ENCODE measurements at regions not wholly inside any gene's neighbourhood (a gene's known extent, or its start where the extent isn't known, plus 50 kb on each side); places are given as distances from the start of the nearest gene placed in this dataset.

- TF ChIP-seq EZH2 (IDR thresholded peaks at IDR 0.05; ENCODE audit: low read length, unreplicated experiment), result no peak
- TF ChIP-seq, protein P1, sequence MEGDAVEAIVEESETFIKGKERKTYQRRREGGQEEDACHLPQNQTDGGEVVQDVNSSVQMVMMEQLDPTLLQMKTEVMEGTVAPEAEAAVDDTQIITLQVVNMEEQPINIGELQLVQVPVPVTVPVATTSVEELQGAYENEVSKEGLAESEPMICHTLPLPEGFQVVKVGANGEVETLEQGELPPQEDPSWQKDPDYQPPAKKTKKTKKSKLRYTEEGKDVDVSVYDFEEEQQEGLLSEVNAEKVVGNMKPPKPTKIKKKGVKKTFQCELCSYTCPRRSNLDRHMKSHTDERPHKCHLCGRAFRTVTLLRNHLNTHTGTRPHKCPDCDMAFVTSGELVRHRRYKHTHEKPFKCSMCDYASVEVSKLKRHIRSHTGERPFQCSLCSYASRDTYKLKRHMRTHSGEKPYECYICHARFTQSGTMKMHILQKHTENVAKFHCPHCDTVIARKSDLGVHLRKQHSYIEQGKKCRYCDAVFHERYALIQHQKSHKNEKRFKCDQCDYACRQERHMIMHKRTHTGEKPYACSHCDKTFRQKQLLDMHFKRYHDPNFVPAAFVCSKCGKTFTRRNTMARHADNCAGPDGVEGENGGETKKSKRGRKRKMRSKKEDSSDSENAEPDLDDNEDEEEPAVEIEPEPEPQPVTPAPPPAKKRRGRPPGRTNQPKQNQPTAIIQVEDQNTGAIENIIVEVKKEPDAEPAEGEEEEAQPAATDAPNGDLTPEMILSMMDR (conservative IDR thresholded peaks at IDR 0.05; ENCODE audit: low read depth, low read length), result no peak
- TF ChIP-seq EZH2phosphoT487 (IDR thresholded peaks at IDR 0.05; ENCODE audit: borderline replicate concordance, low read length), result no peak
- no peak for DNase-seq
- intact Hi-C loops (cut with micrococcal nuclease), result no loop called here
- no peaks in the 10 kb centered on the region for H4K20me1 ChIP-seq (ENCODE audit: low read length)
- H3K9me3 ChIP-seq (ENCODE audit: low read length), result no peaks in the 10 kb centered on the region
- H3K36me3 ChIP-seq (ENCODE audit: low read depth, low read length), result no peaks in the 10 kb centered on the region
- H3K27me3 ChIP-seq (ENCODE audit: low read length), result no peaks in the 10 kb centered on the region
- CTCF ChIA-PET, result no interaction called here
- no peaks in the 10 kb centered on the region for H3K79me2 ChIP-seq (ENCODE audit: low read length)
- H2AFZ ChIP-seq (ENCODE audit: low read length), result no peak overlapping the region
- no peaks in the 10 kb centered on the region for H3F3A ChIP-seq (ENCODE audit: low read length, unreplicated experiment)
- H3K4me3 ChIP-seq (ENCODE audit: low read length), result no peak overlapping the region
- H3K9ac ChIP-seq (ENCODE audit: low read length), result no peak overlapping the region
- no peaks in the 10 kb centered on the region for H3K4me1 ChIP-seq (ENCODE audit: insufficient read depth, low read length)
- no peaks in the 10 kb centered on the region for H3K9me2 ChIP-seq (replicated peaks; ENCODE audit: low read length)
- BruUV-seq (replicated peaks), result no TSS peak
- ATAC-seq, result no peak
- no peak overlapping the region for H3K4me2 ChIP-seq (ENCODE audit: low read length)
- POLR2A ChIA-PET (ENCODE audit: unreplicated experiment), result no interaction called here
- no peak overlapping the region for H3K27ac ChIP-seq (ENCODE audit: low read length)
Observed at GRCh38 chr18:64956465-64956864, 794.3 kb upstream of the CDH7 start.

- Histone ChIP-seq H3K4me2 (ENCODE audit: low read length) (no peak overlapping the region), H3F3A (ENCODE audit: low read length, unreplicated experiment) (no peaks in the 10 kb centered on the region), H3K27ac (ENCODE audit: low read length) (no peak overlapping the region), H2AFZ (ENCODE audit: low read length) (no peak overlapping the region), H3K36me3 (ENCODE audit: low read depth, low read length) (no peaks in the 10 kb centered on the region), H3K27me3 (ENCODE audit: low read length) (no peaks in the 10 kb centered on the region), H3K4me1 (ENCODE audit: insufficient read depth, low read length) (no peaks in the 10 kb centered on the region), H3K79me2 (ENCODE audit: low read length) (no peaks in the 10 kb centered on the region), H3K9me3 (ENCODE audit: low read length) (no peaks in the 10 kb centered on the region), H3K4me3 (ENCODE audit: low read length) (no peak overlapping the region), H3K9ac (ENCODE audit: low read length) (no peak overlapping the region), H3K9me2 (replicated peaks; ENCODE audit: low read length) (no peaks in the 10 kb centered on the region), H4K20me1 (ENCODE audit: low read length) (no peaks in the 10 kb centered on the region)
- ChIA-PET POLR2A (ENCODE audit: unreplicated experiment) (interaction anchor here (0.7 kb wide), 1 partner anchor 461 kb away, joined by 7 read pairs; no protein-coding TSS in a partner anchor), CTCF (no interaction called here)
- intact Hi-C loops (cut with micrococcal nuclease), result no loop called here
- no peak for TF ChIP-seq EZH2phosphoT487 (IDR thresholded peaks at IDR 0.05; ENCODE audit: borderline replicate concordance, low read length)
- no peak for TF ChIP-seq EZH2 (IDR thresholded peaks at IDR 0.05; ENCODE audit: low read length, unreplicated experiment)
- TF ChIP-seq, protein P1 (conservative IDR thresholded peaks at IDR 0.05; ENCODE audit: low read depth, low read length), result no peak
- BruUV-seq (replicated peaks), result no TSS peak
- ATAC-seq (no peak), DNase-seq (no peak)
Observed at GRCh38 chr18:64949885-64950284, 800.9 kb upstream of the CDH7 start.

DNA sequence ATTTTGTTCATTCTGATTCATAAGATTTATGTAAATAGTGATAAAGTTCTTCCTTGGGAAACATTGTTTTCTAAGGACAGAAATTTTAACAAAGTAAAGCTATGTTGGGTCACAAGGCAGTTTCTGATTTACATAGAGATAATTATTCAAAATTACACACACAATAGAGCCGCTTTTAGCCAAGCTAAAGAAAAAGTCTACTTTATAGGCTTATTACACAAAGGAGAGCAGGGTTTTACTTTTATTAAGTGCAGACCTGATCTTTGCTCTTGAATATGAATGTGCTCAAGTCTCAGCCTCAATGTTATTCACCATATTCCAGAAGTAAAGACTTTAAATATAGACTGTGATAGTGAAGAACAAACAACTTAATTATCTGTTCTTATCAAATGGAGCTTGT lies 787.8 kb upstream of the LINC00305 start:
- TF ChIP-seq, protein P1 (conservative IDR thresholded peaks at IDR 0.05; ENCODE audit: low read depth, low read length), result no peak
- no peak for TF ChIP-seq EZH2 (IDR thresholded peaks at IDR 0.05; ENCODE audit: low read length, unreplicated experiment)
- TF ChIP-seq EZH2phosphoT487 (IDR thresholded peaks at IDR 0.05; ENCODE audit: borderline replicate concordance, low read length), result no peak
- Histone ChIP-seq H3K36me3 (ENCODE audit: low read depth, low read length) (no peaks in the 10 kb centered on the region), H3K9me2 (replicated peaks; ENCODE audit: low read length) (no peaks in the 10 kb centered on the region), H3K4me1 (ENCODE audit: insufficient read depth, low read length) (no peaks in the 10 kb centered on the region), H3K9me3 (ENCODE audit: low read length) (no peaks in the 10 kb centered on the region), H3K79me2 (ENCODE audit: low read length) (no peaks in the 10 kb centered on the region), H2AFZ (ENCODE audit: low read length) (no peak overlapping the region), H3K4me2 (ENCODE audit: low read length) (no peak overlapping the region), H3K9ac (ENCODE audit: low read length) (no peak overlapping the region), H3K27ac (ENCODE audit: low read length) (no peak overlapping the region), H3K4me3 (ENCODE audit: low read length) (no peak overlapping the region), H3K27me3 (ENCODE audit: low read length) (no peaks in the 10 kb centered on the region), H3F3A (ENCODE audit: low read length, unreplicated experiment) (no peaks in the 10 kb centered on the region), H4K20me1 (ENCODE audit: low read length) (no peaks in the 10 kb centered on the region)
- no TSS peak for BruUV-seq (replicated peaks)
- intact Hi-C loops (cut with micrococcal nuclease), result no loop called here
- ATAC-seq (no peak; the same call in 1 of the 2 replicates), DNase-seq (no peak)
- ChIA-PET CTCF (no interaction called here), POLR2A (ENCODE audit: unreplicated experiment) (no interaction called here)

Data from PC-3 (cell line).